PC-9 (cell line): ENCODE measurements at regions not wholly inside any gene's neighbourhood (a gene's known extent, or its start where the extent isn't known, plus 50 kb on each side); places are given as distances from the start of the nearest gene placed in this dataset.

Source experiments
- EZH2 ChIP-seq: fragments of 200-600 bp; sonication (generic); IDR thresholded peaks from 2 replicates; pipeline ENCODE4 v1.8.0; 2017; ENCODE audit warnings: antibody characterized with exemption, low read depth
- TF ChIP-seq, protein P1 (sequence below): fragments of 200-600 bp; sonication (generic); conservative IDR thresholded peaks from 2 replicates; pipeline ENCODE4 v1.6.1; 2017; ENCODE audit warnings: mixed run types, antibody characterized with exemption, mild to moderate bottlenecking, moderate library complexity

DNA sequence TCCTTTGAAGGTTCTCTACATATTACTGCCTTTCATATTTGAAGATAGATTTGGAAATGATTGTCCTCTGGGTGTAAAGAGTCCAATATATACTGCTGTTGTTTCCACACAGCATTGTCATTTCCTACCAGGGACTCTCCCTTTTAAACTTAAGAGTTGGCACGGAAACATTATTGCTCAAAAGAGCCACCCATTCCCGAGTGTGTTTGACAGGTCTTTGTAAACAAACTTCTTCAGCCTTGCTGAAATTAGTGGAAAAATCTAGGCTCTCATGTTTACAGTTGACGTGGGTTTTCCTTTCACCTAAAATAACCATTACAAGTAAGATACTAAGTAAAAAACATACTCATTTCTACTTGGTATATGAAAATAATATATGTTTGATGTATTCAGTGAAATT, 111.4 kb upstream of the LIMCH1 start:
- TF ChIP-seq, protein P1, sequence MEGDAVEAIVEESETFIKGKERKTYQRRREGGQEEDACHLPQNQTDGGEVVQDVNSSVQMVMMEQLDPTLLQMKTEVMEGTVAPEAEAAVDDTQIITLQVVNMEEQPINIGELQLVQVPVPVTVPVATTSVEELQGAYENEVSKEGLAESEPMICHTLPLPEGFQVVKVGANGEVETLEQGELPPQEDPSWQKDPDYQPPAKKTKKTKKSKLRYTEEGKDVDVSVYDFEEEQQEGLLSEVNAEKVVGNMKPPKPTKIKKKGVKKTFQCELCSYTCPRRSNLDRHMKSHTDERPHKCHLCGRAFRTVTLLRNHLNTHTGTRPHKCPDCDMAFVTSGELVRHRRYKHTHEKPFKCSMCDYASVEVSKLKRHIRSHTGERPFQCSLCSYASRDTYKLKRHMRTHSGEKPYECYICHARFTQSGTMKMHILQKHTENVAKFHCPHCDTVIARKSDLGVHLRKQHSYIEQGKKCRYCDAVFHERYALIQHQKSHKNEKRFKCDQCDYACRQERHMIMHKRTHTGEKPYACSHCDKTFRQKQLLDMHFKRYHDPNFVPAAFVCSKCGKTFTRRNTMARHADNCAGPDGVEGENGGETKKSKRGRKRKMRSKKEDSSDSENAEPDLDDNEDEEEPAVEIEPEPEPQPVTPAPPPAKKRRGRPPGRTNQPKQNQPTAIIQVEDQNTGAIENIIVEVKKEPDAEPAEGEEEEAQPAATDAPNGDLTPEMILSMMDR: no peak
- TF ChIP-seq EZH2: no peak
